PC-9 (cell line): ENCODE measurements at regions not wholly inside any gene's neighbourhood (a gene's known extent, or its start where the extent isn't known, plus 50 kb on each side); places are given as distances from the start of the nearest gene placed in this dataset.

Experiments used
- CTCF ChIP-seq: fragments of 200-600 bp; sonication (generic); conservative IDR thresholded peaks from 2 replicates; pipeline ENCODE4 v1.6.1; 2017; ENCODE audit warnings: mixed run types, antibody characterized with exemption, mild to moderate bottlenecking, moderate library complexity
- EZH2 ChIP-seq: fragments of 200-600 bp; sonication (generic); IDR thresholded peaks from 2 replicates; pipeline ENCODE4 v1.8.0; 2017; ENCODE audit warnings: antibody characterized with exemption, low read depth

- no peak for TF ChIP-seq CTCF
- TF ChIP-seq EZH2 = no peak
Observed at GRCh38 chr2:49845021-49845420, 690.7 kb upstream of the FSHR start.
